Inferior parietal cortex (tissue), 1 donor: ENCODE measurements at regions not wholly inside any gene's neighbourhood (a gene's known extent, or its start where the extent isn't known, plus 50 kb on each side); places are given as distances from the start of the nearest gene placed in this dataset.

Experiments
- DNase-seq: peaks from one replicate; pipeline ENCODE4 v3.0.0-alpha.2; 2016; ENCODE audit errors: extremely low spot score

DNA sequence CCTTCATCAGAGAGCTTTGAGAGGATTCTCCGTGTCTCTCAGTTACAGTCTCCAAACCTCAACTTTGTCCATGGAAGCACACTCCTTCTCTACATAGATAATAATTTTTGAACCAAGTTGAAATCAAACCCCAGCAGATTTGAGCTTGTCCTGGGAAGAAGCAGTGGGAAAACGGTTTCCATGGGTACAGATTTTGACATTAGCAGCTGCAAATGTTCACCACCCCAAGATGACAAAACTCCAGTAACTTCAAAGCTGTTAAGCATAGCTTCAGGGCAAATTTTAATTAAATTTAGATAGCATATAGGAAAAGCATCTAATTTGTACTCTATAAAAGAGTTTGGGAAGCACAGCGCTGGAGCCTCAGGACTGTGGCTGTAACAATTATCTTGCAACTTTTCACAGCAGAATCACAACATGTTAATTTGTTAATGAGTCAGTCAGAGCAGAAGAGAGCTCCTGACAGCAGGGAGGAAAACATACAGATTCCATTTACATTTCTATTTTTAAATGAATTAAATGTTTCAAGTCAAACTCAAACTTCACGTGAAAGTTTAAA, 240.7 kb downstream of the BMP7 start:
- DNase-seq = no peak

GRCh38 chr20:57027777-57028176, 238.7 kb downstream of the BMP7 start:
- no peak for DNase-seq

GRCh38 chr20:57030611-57031600, 235.5 kb downstream of the BMP7 start:
- DNase-seq = no peak

- DNase-seq = no peak
Observed at GRCh38 chr20:57031867-57032355, 234.5 kb downstream of the BMP7 start.

DNA sequence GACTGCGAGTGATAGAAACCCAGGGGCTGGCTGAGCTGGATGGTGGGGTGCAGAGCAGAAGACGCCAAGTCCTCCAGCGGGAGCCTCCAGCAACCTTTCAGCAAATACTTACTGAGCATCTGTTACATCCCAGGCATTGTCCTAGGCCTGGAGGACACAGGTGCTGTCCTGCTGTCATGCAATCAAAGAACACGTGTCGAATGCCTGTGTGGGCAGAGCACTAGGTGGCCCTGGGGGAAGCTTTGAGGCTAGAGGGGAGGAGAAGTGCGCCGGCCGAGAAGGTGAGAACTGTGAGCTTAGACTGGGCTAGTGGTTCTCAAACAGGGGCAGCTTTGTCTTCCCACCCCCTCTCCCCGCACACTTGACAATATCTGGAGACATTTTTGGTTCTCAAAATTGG, 233.6 kb downstream of the BMP7 start:
- DNase-seq = no peak

DNA sequence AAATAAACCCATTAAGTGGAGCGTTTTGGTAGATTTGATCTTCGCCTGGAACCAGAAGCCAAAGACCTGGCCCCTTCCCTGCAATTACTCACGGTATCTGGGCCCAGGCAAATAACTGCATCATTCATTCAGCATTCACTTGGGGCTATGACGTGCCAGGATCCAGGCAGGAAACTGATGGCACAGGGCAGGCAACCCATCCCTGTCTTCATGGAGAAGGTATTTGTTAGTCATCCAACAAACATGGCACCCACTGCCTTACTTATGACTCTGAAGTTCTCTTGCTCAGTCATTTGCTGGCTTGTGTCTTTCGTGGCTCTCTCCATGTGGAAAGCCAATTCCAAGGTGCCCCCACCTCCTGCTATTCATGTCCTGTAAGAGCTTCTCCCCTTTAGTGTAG, 232.4 kb downstream of the BMP7 start:
- DNase-seq = no peak

- DNase-seq = no peak
Observed at GRCh38 chr20:57037689-57038088, 228.8 kb downstream of the BMP7 start.

- no peak for DNase-seq
Observed at GRCh38 chr20:57038608-57039440, 227.6 kb downstream of the BMP7 start.

DNA sequence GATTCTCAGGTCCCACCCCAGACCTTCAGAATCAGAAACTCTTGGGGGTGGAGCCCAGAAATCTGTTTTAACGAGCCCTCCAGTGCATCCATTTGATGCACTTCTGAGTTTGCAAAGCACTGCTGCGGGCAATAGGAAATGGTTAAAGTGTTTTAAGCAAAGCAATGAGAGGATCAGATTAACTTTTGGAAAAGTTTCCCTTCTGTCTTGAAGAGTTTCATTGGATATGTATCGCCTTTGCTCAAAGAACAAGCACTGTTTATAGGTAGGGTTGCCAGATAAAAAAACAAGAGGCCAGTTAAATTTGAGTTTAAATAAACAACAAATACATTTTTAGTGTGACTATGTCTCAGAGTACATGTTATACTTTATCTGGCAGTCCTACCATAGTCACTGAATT, 226.0 kb downstream of the BMP7 start:
- no peak for DNase-seq

DNA sequence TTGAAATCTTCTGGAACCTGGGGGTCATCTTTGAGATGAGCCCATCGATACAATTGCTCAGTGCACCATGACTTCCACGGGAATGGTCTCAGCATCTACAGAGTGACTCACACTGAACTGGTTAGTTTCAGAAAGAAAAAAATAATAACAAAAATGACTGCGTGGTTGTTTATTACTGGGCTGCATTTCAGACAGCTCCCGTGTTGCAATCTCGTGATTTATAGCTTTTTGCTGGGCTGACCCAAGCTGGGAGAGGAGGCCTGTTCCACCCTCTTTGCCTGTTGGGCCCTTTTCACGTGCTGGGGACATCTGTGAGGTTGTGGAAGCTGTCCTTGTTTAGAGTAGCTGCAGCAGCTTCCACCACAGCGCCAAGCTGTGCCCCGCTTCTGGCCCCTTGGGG, 225.5 kb downstream of the BMP7 start:
- DNase-seq = no peak

DNA sequence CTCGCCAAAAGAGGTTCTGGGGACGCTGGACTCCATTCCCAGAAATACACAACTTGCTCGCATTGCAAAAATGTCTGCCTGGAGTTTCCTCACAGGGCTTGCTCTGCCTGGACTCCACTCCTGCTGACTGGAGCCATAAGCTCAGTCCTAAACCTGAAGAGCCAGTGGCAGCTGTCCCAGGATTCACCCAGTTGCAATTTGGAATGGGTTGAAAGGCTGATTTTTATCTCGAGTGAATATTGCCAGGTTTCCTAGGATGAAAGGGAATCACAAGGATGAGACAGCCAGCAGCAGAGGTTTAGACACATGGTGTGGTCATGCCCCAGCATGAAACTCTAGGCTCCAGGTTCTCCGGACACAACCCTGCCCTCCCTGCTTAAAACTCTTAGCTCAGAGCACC, 223.3 kb downstream of the BMP7 start:
- no peak for DNase-seq

DNA sequence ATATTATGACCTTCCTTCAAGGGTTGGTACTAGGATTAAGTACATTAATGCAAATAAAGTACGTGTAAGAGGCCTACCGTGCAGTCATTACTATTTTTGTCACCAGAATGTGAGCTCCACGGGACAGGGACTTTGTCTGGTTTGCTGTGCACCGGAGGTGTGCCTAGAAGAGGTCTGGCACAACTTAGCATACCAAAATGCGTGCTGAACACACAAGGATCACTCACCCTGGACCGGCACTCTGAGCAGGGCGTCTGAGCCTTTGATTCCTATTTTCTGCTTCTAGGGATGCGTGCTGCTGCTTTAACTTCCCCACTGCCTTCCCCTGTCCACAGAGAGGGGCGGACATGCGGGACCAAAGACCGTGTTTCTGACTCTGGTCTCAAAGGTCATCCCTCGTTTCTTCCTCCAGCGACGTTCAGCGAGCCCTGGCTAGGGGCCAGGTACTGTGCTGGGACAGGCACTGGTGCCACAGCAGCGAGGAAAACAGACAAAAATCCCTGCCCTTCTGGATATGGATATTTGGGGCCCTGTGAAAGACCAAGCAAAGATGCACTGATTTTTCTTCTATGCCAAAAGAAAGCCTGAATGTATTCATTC, 222.7 kb downstream of the BMP7 start:
- no peak for DNase-seq

DNA sequence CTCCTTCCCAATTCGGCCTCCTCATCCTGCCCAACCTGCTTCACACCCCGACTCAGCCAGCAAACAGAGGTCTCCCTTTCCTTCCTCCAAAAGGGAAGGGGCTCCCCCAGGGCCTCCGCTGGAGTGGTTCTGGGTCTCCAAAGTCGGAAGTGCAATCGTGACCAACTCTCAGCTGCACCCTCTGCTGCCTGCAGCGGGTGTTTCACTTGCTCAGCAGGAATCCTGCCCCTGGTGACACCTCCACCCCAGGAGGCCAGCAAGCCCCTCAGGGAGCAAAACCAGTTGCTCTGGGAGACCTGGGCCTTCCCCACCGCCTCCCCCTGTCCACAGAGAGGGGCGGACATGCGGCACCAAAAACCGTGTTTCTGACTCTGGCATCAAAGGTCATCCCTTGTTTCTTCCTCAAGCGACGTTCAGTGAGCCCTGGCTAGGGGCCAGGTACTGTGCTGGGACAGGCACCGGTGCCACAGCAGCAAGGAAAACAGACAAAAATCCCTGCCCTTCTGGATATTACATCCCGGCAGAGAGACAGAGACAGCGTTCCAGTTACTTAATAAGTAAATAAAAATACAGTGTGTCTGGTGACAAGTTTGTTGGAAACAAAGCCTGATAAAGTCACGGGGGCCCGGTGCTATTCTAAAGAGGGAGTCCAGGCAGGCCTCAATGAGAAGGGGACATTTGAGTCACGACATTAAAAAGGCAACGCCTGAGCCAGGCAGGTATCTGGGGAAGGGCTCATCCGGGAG, 219.0 kb downstream of the BMP7 start:
- no peak for DNase-seq

- peak; percentile 5 for DNase-seq
Observed at GRCh38 chr20:57048027-57048869, 218.2 kb downstream of the BMP7 start.

DNA sequence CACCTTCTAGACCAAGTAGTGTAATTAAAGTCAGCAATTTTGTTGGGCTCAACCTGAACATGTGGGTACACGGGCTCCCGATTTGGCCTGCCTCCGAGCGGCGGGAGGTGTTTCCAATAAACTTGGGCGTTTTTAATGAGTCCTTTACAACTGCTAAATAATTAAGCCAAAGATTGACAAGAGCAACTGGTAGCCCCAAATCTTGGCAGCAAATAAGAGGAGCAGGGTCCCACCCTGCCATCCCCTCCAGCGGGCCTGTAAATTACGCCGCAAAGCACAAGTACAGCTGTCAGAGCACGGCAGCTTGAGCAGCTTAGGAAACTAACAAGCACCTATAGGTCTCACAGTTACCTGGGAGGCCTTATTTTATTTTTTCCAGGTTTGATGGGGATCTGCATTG, 217.1 kb downstream of the BMP7 start:
- no peak for DNase-seq

DNA sequence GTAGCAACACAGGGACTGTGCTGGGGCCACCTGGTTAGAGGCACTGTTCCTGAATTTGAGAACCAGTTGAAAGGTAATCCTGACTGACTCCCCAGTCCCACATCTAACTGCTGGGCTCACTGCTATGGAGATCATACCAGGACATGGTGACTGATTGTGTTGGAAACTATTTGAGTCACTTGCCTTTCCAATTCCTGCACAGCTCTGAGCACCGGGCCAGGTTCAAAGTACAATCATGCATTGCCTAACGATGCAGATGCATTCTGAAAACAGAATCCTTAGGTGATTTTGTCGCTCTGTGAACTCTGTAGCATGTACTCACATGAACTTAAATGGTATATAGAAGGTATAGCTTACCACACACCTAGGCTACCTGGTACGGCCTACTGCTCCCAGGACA, 215.3 kb downstream of the BMP7 start:
- DNase-seq = no peak

DNA sequence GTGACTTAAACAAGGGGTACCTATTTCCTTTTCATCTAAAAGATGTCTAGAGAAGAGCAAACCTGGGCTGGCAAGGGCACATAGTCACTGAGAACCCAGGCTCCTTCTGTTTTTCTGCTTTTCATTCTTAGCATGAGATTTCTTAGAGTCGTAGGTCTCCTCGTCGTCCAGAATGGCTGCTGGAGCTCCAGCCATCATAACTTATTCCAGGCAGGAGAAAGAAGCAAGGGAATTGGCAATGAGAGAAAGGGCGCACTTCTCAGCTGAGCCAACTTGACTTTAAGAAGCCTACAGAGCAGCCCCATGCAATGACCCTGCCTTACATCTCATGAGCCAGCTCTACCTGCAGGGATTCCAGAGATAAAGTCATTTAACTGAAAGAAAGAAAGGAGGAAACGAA, 213.4 kb downstream of the BMP7 start:
- no peak for DNase-seq

- DNase-seq = no peak
Observed at GRCh38 chr20:57053793-57054552, 212.5 kb downstream of the BMP7 start.

- DNase-seq = no peak
Observed at GRCh38 chr20:57055345-57055744, 211.1 kb downstream of the BMP7 start.
